C4-2B (cell line): ENCODE measurements at regions not wholly inside any gene's neighbourhood (a gene's known extent, or its start where the extent isn't known, plus 50 kb on each side); places are given as distances from the start of the nearest gene placed in this dataset.
A peak's percentile ranks its signal among the peaks of the same experiment; 100 is the strongest.
"Not testable (repeated sequence)": the region's sequence is repeated elsewhere in the genome, so short reads cannot be mapped to it uniquely, and the experiment has no call there.

ENCODE experiments used
- H3K27ac ChIP-seq: fragments of 450-650 bp; 2 replicates; pipeline ENCODE4 v1.5.1; 2017
- CTCF ChIP-seq: fragments of 450-650 bp; conservative IDR thresholded peaks from 2 replicates; pipeline ENCODE4 v1.5.1; 2017; ENCODE audit warnings: mild to moderate bottlenecking
- ZFX ChIP-seq: fragments of 450-650 bp; IDR thresholded peaks from 2 replicates; pipeline ENCODE4 v1.6.1; 2017

- no peak for TF ChIP-seq CTCF
- TF ChIP-seq ZFX, result no peak
- peak overlapping the region; percentile 62 for H3K27ac ChIP-seq
Measured at GRCh38 chr1:166691476-166691875, 147.8 kb upstream of the POGK start.

GRCh38 chr1:166692346-166692745 is 146.9 kb upstream of the POGK start:
- TF ChIP-seq ZFX (no peak), CTCF (no peak)
- H3K27ac ChIP-seq, result no peak overlapping the region

- no peak overlapping the region for H3K27ac ChIP-seq
- TF ChIP-seq CTCF (no peak), ZFX (no peak)
Measured at GRCh38 chr1:166693158-166693557, 146.1 kb upstream of the POGK start.

- TF ChIP-seq ZFX (no peak), CTCF (no peak)
- no peak overlapping the region for H3K27ac ChIP-seq
Measured at GRCh38 chr1:166693673-166694297, 145.5 kb upstream of the POGK start.

GRCh38 chr1:166695115-166695514 is 144.2 kb upstream of the POGK start:
- no peak for TF ChIP-seq CTCF
- no peak for TF ChIP-seq ZFX

GRCh38 chr1:166695834-166696233 is 143.4 kb upstream of the POGK start:
- H3K27ac ChIP-seq, result not testable (repeated sequence)

More at GRCh38 chr1:166695115-166695514, 144.2 kb upstream of the POGK start:
- no peak overlapping the region for H3K27ac ChIP-seq

GRCh38 chr1:166698771-166699170 is 140.5 kb upstream of the POGK start:
- no peak overlapping the region for H3K27ac ChIP-seq
- TF ChIP-seq CTCF (no peak), ZFX (no peak)

- TF ChIP-seq ZFX (no peak), CTCF (no peak)
Measured at GRCh38 chr1:166699613-166700012, 139.7 kb upstream of the POGK start.

More at GRCh38 chr1:166699613-166700012, 139.7 kb upstream of the POGK start:
- H3K27ac ChIP-seq, result no peak overlapping the region; the same call in 1 of the 2 replicates
